Natural killer cell (primary cell): ENCODE measurements at regions not wholly inside any gene's neighbourhood (a gene's known extent, or its start where the extent isn't known, plus 50 kb on each side); places are given as distances from the start of the nearest gene placed in this dataset.

ENCODE experiments used
- ATAC-seq, 3 donors: fragments of 150-1000 bp in 2 of 3; fragments of 200-7000 bp in 1 of 3; cut with Tn5 transposase; 1 replicate in 1 of 3; 2 replicates in 2 of 3; pipeline ENCODE4 v1.10.0; 2021; ENCODE audit warnings: mild to moderate bottlenecking in 2 of 3, moderate library complexity in 2 of 3
- DNase-seq, 2 donors: peaks; one replicate each; pipeline versions ENCODE4 v3.0.0 to v3.0.0-alpha.2; 2013 to 2021; ENCODE audit warnings: mixed read lengths in 1 of 2
- H3K27ac ChIP-seq: one replicate; pipeline ENCODE4 v1.5.1; 2013; ENCODE audit warnings: mild to moderate bottlenecking, low read length
- H3K27me3 ChIP-seq: one replicate; pipeline ENCODE4 v1.6.1; 2013; ENCODE audit warnings: low read length; ENCODE audit not compliant: control insufficient read depth, insufficient read depth
- H3K36me3 ChIP-seq: one replicate; pipeline ENCODE4 v1.6.1; 2013; ENCODE audit warnings: low read length; ENCODE audit not compliant: control insufficient read depth, insufficient read depth
- H3K4me1 ChIP-seq: one replicate; pipeline ENCODE4 v1.6.1; 2013; ENCODE audit warnings: low read length; ENCODE audit not compliant: control insufficient read depth, insufficient read depth
- H3K4me3 ChIP-seq: one replicate; pipeline ENCODE4 v1.5.1; 2013; ENCODE audit warnings: low read length
- H3K9me3 ChIP-seq: one replicate; pipeline ENCODE4 v1.6.1; 2013; ENCODE audit warnings: low read length; ENCODE audit not compliant: control insufficient read depth, insufficient read depth
- H3K27ac Mint-ChIP-seq, 2 donors: one replicate each; pipeline ENCODE4 v1.8.0; 2022; ENCODE audit warnings: mild to moderate bottlenecking in 2 of 2, mixed read lengths in 2 of 2, moderate library complexity in 1 of 2
- H3K27me3 Mint-ChIP-seq, 2 donors: one replicate each; pipeline ENCODE4 v1.8.0; 2022; ENCODE audit warnings: low read depth in 2 of 2, mixed read lengths in 2 of 2
- H3K36me3 Mint-ChIP-seq: one replicate; pipeline ENCODE4 v1.8.0; 2022; ENCODE audit warnings: mixed read lengths
- H3K4me1 Mint-ChIP-seq, 2 donors: one replicate each; pipeline ENCODE4 v1.8.0; 2022; ENCODE audit warnings: mixed read lengths in 2 of 2
- H3K4me3 Mint-ChIP-seq: one replicate; pipeline ENCODE4 v1.8.0; 2022; ENCODE audit warnings: mild to moderate bottlenecking, moderate library complexity, mixed read lengths
- H3K9me3 Mint-ChIP-seq, 2 donors: one replicate each; pipeline ENCODE4 v1.8.0; 2022; ENCODE audit warnings: mixed read lengths in 2 of 2
- CTCF ChIP-seq: fragments of 200-600 bp; IDR thresholded peaks from one replicate; pipeline ENCODE4 v1.8.0; 2022; ENCODE audit warnings: antibody characterized with exemption
- WGBS: methylation state at CpG from one replicate; pipeline ENCODE4 v1.1.7; 2013; ENCODE audit warnings: missing lambda C conversion rate; ENCODE audit not compliant: insufficient coverage; 5-methylcytosine and 5-hydroxymethylcytosine counted together
- intact Hi-C: fragments of 100-400 bp; cut with micrococcal nuclease; formaldehyde crosslinking; loops from one replicate; pipeline ENCODE4 v1.14.2; 2022

GRCh38 chr12:114995891-114996290 lies 311.9 kb upstream of the TBX3 start:
- Mint-ChIP-seq H3K36me3 (no peaks in the 10 kb centered on the region), H3K27ac (no peak overlapping the region), H3K4me3 (no peak overlapping the region), H3K9me3 (peaks cover 4 to 6% of the 10 kb centered on the region in 2 donors), H3K27me3 (no peaks in the 10 kb centered on the region), H3K4me1 (no peaks in the 10 kb centered on the region)
- H3K27me3 ChIP-seq: no peaks in the 10 kb centered on the region
- H3K4me1 ChIP-seq: no peaks in the 10 kb centered on the region
- DNase-seq (no peak), ATAC-seq (no peak)
- peaks cover 5% of the 10 kb centered on the region for H3K9me3 ChIP-seq
- no peak overlapping the region for H3K27ac ChIP-seq
- TF ChIP-seq CTCF: no peak
- H3K4me3 ChIP-seq: no peak overlapping the region
- H3K36me3 ChIP-seq: no peaks in the 10 kb centered on the region
- intact Hi-C loops: no loop called here
- WGBS: 66% methylated on average over 2 of the region's 2 CpGs

GRCh38 chr12:114993165-114993564 lies 309.2 kb upstream of the TBX3 start:
- H3K4me3 Mint-ChIP-seq: no peak overlapping the region
- no peaks in the 10 kb centered on the region for H3K27me3 Mint-ChIP-seq

GRCh38 chr12:114992443-114992842 lies 308.5 kb upstream of the TBX3 start:
- H3K27me3 Mint-ChIP-seq: no peaks in the 10 kb centered on the region
- Histone ChIP-seq H3K4me3 (no peak overlapping the region), H3K9me3 (peaks cover 5% of the 10 kb centered on the region), H3K27me3 (no peaks in the 10 kb centered on the region), H3K27ac (no peak overlapping the region), H3K4me1 (no peaks in the 10 kb centered on the region), H3K36me3 (no peaks in the 10 kb centered on the region)
- H3K4me3 Mint-ChIP-seq: no peak overlapping the region
- no peak overlapping the region for H3K27ac Mint-ChIP-seq
- TF ChIP-seq CTCF: no peak
- intact Hi-C loops: no loop called here
- no peaks in the 10 kb centered on the region for H3K4me1 Mint-ChIP-seq
- H3K36me3 Mint-ChIP-seq: no peaks in the 10 kb centered on the region
- H3K9me3 Mint-ChIP-seq: peaks cover 9% of the 10 kb centered on the region in 2 donors
- ATAC-seq: no peak
- WGBS: 80% methylated on average over 1 of the region's 1 CpG
- no peak for DNase-seq

More at GRCh38 chr12:114993165-114993564, 309.2 kb upstream of the TBX3 start:
- WGBS: 33% methylated on average over 1 of the region's 3 CpGs
- Histone ChIP-seq H3K27me3 (no peaks in the 10 kb centered on the region), H3K4me1 (no peaks in the 10 kb centered on the region), H3K4me3 (no peak overlapping the region), H3K9me3 (peaks cover 5% of the 10 kb centered on the region), H3K27ac (no peak overlapping the region), H3K36me3 (no peaks in the 10 kb centered on the region)
- ATAC-seq: no peak
- no peak for DNase-seq
- intact Hi-C loops: no loop called here
- H3K27ac Mint-ChIP-seq: no peak overlapping the region
- no peaks in the 10 kb centered on the region for H3K4me1 Mint-ChIP-seq
- no peak for TF ChIP-seq CTCF
- H3K9me3 Mint-ChIP-seq: peaks cover 9% of the 10 kb centered on the region in 2 donors
- no peaks in the 10 kb centered on the region for H3K36me3 Mint-ChIP-seq

GRCh38 chr12:114990381-114990780 lies 306.4 kb upstream of the TBX3 start:
- intact Hi-C loops: no loop called here
- DNase-seq: no peak
- Mint-ChIP-seq H3K36me3 (no peaks in the 10 kb centered on the region), H3K4me1 (no peaks in the 10 kb centered on the region), H3K27me3 (no peaks in the 10 kb centered on the region), H3K4me3 (no peak overlapping the region), H3K9me3 (peaks cover 11% of the 10 kb centered on the region in 2 donors), H3K27ac (no peak overlapping the region)
- Histone ChIP-seq H3K4me3 (no peak overlapping the region), H3K4me1 (no peaks in the 10 kb centered on the region), H3K27ac (no peak overlapping the region), H3K9me3 (no peaks in the 10 kb centered on the region), H3K36me3 (no peaks in the 10 kb centered on the region), H3K27me3 (no peaks in the 10 kb centered on the region)
- TF ChIP-seq CTCF: no peak
- no peak for ATAC-seq
- WGBS: 81% methylated on average over 4 of the region's 4 CpGs
